Activated naive CD4-positive, alpha-beta T cell treated with anti-CD3 and anti-CD28 coated beads for 36 hours (primary cell): ENCODE measurements at regions not wholly inside any gene's neighbourhood (a gene's known extent, or its start where the extent isn't known, plus 50 kb on each side); places are given as distances from the start of the nearest gene placed in this dataset.

Experiments
- CTCF ChIA-PET: fragments of 350-600 bp; sonication (Branson Sonifier 250); formaldehyde crosslinking; loops from one replicate; lab custom pipeline; 2021; ENCODE audit warnings: antibody characterized with exemption; lab: Charles Lee
- DNase-seq: peaks from one replicate; pipeline ENCODE4 v3.0.0-alpha.2; 2020
- H3K27ac Mint-ChIP-seq: one replicate; pipeline ENCODE4 v1.8.0; 2021; ENCODE audit warnings: mild to moderate bottlenecking, mixed read lengths
- H3K27me3 Mint-ChIP-seq: one replicate; pipeline ENCODE4 v1.8.0; 2021; ENCODE audit warnings: low read depth, mixed read lengths
- H3K36me3 Mint-ChIP-seq: one replicate; pipeline ENCODE4 v1.8.0; 2021; ENCODE audit warnings: low read depth, mixed read lengths
- H3K4me1 Mint-ChIP-seq: one replicate; pipeline ENCODE4 v1.8.0; 2021; ENCODE audit warnings: low read depth, mixed read lengths
- H3K4me3 Mint-ChIP-seq: one replicate; pipeline ENCODE4 v1.8.0; 2021; ENCODE audit warnings: mild to moderate bottlenecking, moderate library complexity, mixed read lengths
- H3K9me3 Mint-ChIP-seq: one replicate; pipeline ENCODE4 v1.8.0; 2021; ENCODE audit warnings: mixed read lengths
- intact Hi-C: fragments of 100-400 bp; cut with micrococcal nuclease; formaldehyde crosslinking; loops from one replicate; pipeline ENCODE4 v1.15.1; 2023

GRCh38 chr4:53747401-53747800, 156.1 kb upstream of the LNX1 start:
- H3K4me1 Mint-ChIP-seq: no peaks in the 10 kb centered on the region
- CTCF ChIA-PET: no interaction called here
- DNase-seq: no peak
- no peak overlapping the region for H3K4me3 Mint-ChIP-seq
- no peaks in the 10 kb centered on the region for H3K36me3 Mint-ChIP-seq
- no peak overlapping the region for H3K27ac Mint-ChIP-seq
- H3K27me3 Mint-ChIP-seq: no peaks in the 10 kb centered on the region
- intact Hi-C loops: no loop called here
- no peaks in the 10 kb centered on the region for H3K9me3 Mint-ChIP-seq

GRCh38 chr4:53744446-53745160, 153.3 kb upstream of the LNX1 start:
- no peak overlapping the region for H3K4me3 Mint-ChIP-seq
- H3K36me3 Mint-ChIP-seq: no peaks in the 10 kb centered on the region
- intact Hi-C loops: no loop called here
- DNase-seq: no peak
- H3K27ac Mint-ChIP-seq: no peak overlapping the region
- no peaks in the 10 kb centered on the region for H3K27me3 Mint-ChIP-seq
- no peaks in the 10 kb centered on the region for H3K9me3 Mint-ChIP-seq
- H3K4me1 Mint-ChIP-seq: no peaks in the 10 kb centered on the region
- CTCF ChIA-PET: no interaction called here

- Mint-ChIP-seq H3K27ac (no peak overlapping the region), H3K4me1 (no peaks in the 10 kb centered on the region), H3K36me3 (no peaks in the 10 kb centered on the region), H3K4me3 (no peak overlapping the region), H3K9me3 (peaks cover 2% of the 10 kb centered on the region), H3K27me3 (peaks cover 11% of the 10 kb centered on the region)
- intact Hi-C loops: no loop called here
- CTCF ChIA-PET: no interaction called here
- no peak for DNase-seq
These were observed 143.5 kb upstream of the LNX1 start for GRCh38 chr4:53734584-53735353.

GRCh38 chr4:53734182-53734581, 142.9 kb upstream of the LNX1 start:
- H3K4me1 Mint-ChIP-seq: no peaks in the 10 kb centered on the region
- no peak for DNase-seq
- no peak overlapping the region for H3K27ac Mint-ChIP-seq
- no peaks in the 10 kb centered on the region for H3K36me3 Mint-ChIP-seq
- peaks cover 11% of the 10 kb centered on the region for H3K27me3 Mint-ChIP-seq
- intact Hi-C loops: no loop called here
- H3K4me3 Mint-ChIP-seq: no peak overlapping the region
- CTCF ChIA-PET: no interaction called here
- peaks cover 2% of the 10 kb centered on the region for H3K9me3 Mint-ChIP-seq

- H3K9me3 Mint-ChIP-seq: peaks cover 2% of the 10 kb centered on the region
- intact Hi-C loops: no loop called here
- H3K27ac Mint-ChIP-seq: no peak overlapping the region
- no peak overlapping the region for H3K4me3 Mint-ChIP-seq
- peaks cover 11% of the 10 kb centered on the region for H3K27me3 Mint-ChIP-seq
- no peaks in the 10 kb centered on the region for H3K36me3 Mint-ChIP-seq
- CTCF ChIA-PET: no interaction called here
- no peak for DNase-seq
- no peaks in the 10 kb centered on the region for H3K4me1 Mint-ChIP-seq
These were observed 141.4 kb upstream of the LNX1 start for GRCh38 chr4:53732661-53733060.

GRCh38 chr4:53730031-53730805, 138.9 kb upstream of the LNX1 start:
- H3K4me1 Mint-ChIP-seq: no peaks in the 10 kb centered on the region
- intact Hi-C loops: no loop called here
- no peaks in the 10 kb centered on the region for H3K9me3 Mint-ChIP-seq
- peaks cover 3% of the 10 kb centered on the region for H3K27me3 Mint-ChIP-seq
- CTCF ChIA-PET: interaction anchor here (0.6 to 1.0 kb wide), 3 partner anchors 57 to 818 kb away, joined by 3 to 7 read pairs (median 4); no protein-coding TSS in a partner anchor
- DNase-seq: no peak
- no peaks in the 10 kb centered on the region for H3K36me3 Mint-ChIP-seq
- no peak overlapping the region for H3K27ac Mint-ChIP-seq
- no peak overlapping the region for H3K4me3 Mint-ChIP-seq

GRCh38 chr4:53722110-53722509, 130.8 kb upstream of the LNX1 start:
- H3K27ac Mint-ChIP-seq: no peak overlapping the region
- CTCF ChIA-PET: no interaction called here
- intact Hi-C loops: no loop called here
- H3K4me1 Mint-ChIP-seq: no peaks in the 10 kb centered on the region
- H3K27me3 Mint-ChIP-seq: peaks cover 7% of the 10 kb centered on the region
- no peaks in the 10 kb centered on the region for H3K36me3 Mint-ChIP-seq
- H3K4me3 Mint-ChIP-seq: no peak overlapping the region
- no peaks in the 10 kb centered on the region for H3K9me3 Mint-ChIP-seq
- no peak for DNase-seq

GRCh38 chr4:53721263-53721662, 130.0 kb upstream of the LNX1 start:
- no peaks in the 10 kb centered on the region for H3K36me3 Mint-ChIP-seq
- no peak overlapping the region for H3K27ac Mint-ChIP-seq
- no peaks in the 10 kb centered on the region for H3K9me3 Mint-ChIP-seq
- CTCF ChIA-PET: no interaction called here
- no peak for DNase-seq
- H3K4me1 Mint-ChIP-seq: no peaks in the 10 kb centered on the region
- peaks cover 7% of the 10 kb centered on the region for H3K27me3 Mint-ChIP-seq
- intact Hi-C loops: no loop called here
- H3K4me3 Mint-ChIP-seq: no peak overlapping the region

GRCh38 chr4:53720776-53721175, 129.5 kb upstream of the LNX1 start:
- Mint-ChIP-seq H3K27ac (no peak overlapping the region), H3K4me3 (no peak overlapping the region), H3K4me1 (no peaks in the 10 kb centered on the region), H3K36me3 (no peaks in the 10 kb centered on the region), H3K27me3 (peaks cover 11% of the 10 kb centered on the region), H3K9me3 (no peaks in the 10 kb centered on the region)
- DNase-seq: no peak
- intact Hi-C loops: no loop called here
- CTCF ChIA-PET: no interaction called here

GRCh38 chr4:53717064-53717549, 125.8 kb upstream of the LNX1 start:
- Mint-ChIP-seq H3K4me1 (no peaks in the 10 kb centered on the region), H3K36me3 (no peaks in the 10 kb centered on the region), H3K4me3 (no peak overlapping the region), H3K27ac (no peak overlapping the region), H3K27me3 (peaks cover 22% of the 10 kb centered on the region), H3K9me3 (no peaks in the 10 kb centered on the region)
- intact Hi-C loops: no loop called here
- no peak for DNase-seq
- CTCF ChIA-PET: no interaction called here

- CTCF ChIA-PET: no interaction called here
- no peaks in the 10 kb centered on the region for H3K4me1 Mint-ChIP-seq
- intact Hi-C loops: no loop called here
- no peak for DNase-seq
- no peaks in the 10 kb centered on the region for H3K36me3 Mint-ChIP-seq
- H3K4me3 Mint-ChIP-seq: no peak overlapping the region
- peaks cover 20% of the 10 kb centered on the region for H3K27me3 Mint-ChIP-seq
- no peaks in the 10 kb centered on the region for H3K9me3 Mint-ChIP-seq
- no peak overlapping the region for H3K27ac Mint-ChIP-seq
These were observed 125.3 kb upstream of the LNX1 start for GRCh38 chr4:53716471-53717063.

GRCh38 chr4:53716011-53716410, 124.7 kb upstream of the LNX1 start:
- CTCF ChIA-PET: no interaction called here
- Mint-ChIP-seq H3K27me3 (peaks cover 16% of the 10 kb centered on the region), H3K9me3 (no peaks in the 10 kb centered on the region), H3K4me3 (no peak overlapping the region), H3K27ac (no peak overlapping the region), H3K4me1 (no peaks in the 10 kb centered on the region), H3K36me3 (no peaks in the 10 kb centered on the region)
- DNase-seq: no peak
- intact Hi-C loops: no loop called here
